Endothelial cell of umbilical vein (primary cell): ENCODE measurements at regions not wholly inside any gene's neighbourhood (a gene's known extent, or its start where the extent isn't known, plus 50 kb on each side); places are given as distances from the start of the nearest gene placed in this dataset.

Experiments used
- BruUV-seq: library from RNA; stranded (reverse); fragments of 400-500 nt; replicated peaks from 2 replicates; lab custom pipeline; 2021; lab: Mats Ljungman, UMichigan
- CTCF ChIA-PET: fragments of 300-600, 350-600 bp; sonication (Branson Sonifier 250); formaldehyde crosslinking; loops from one replicate; lab custom pipeline; 2021; ENCODE audit warnings: antibody characterized with exemption, inconsistent platforms; lab: Charles Lee
- POLR2A ChIA-PET: fragments of 300-600, 350-600 bp; sonication (Branson Sonifier 250); formaldehyde crosslinking; loops from one replicate; lab custom pipeline; 2021; ENCODE audit warnings: antibody characterized with exemption, inconsistent platforms; lab: Charles Lee
- DNase-seq: peaks from one replicate; pipeline ENCODE4 v3.0.0-alpha.2; 2011; ENCODE audit warnings: low read depth, low spot score
- FAIRE-seq: peaks from 2 replicates; lab custom pipeline; 2011; peaks lifted over from hg19 to GRCh38; lab: Jason Lieb, UNC
- H2AFZ ChIP-seq: 2 replicates; pipeline ENCODE4 v1.6.0; 2012; ENCODE audit warnings: low read depth, low read length, control low read depth, inconsistent platforms
- H3K27ac ChIP-seq: 2 replicates; pipeline ENCODE4 v1.5.1; 2011; ENCODE audit warnings: low read depth, mild to moderate bottlenecking, control low read depth, low read length, moderate library complexity; ENCODE audit not compliant: insufficient read depth
- H3K27me3 ChIP-seq, 2 experiments: 2 replicates each; pipeline versions ENCODE4 v1.6.0 to v1.6.1; 2011; ENCODE audit warnings: low read length in 2 of 2, mixed read lengths in 1 of 2; ENCODE audit not compliant: control insufficient read depth in 2 of 2, insufficient read depth in 2 of 2
- H3K36me3 ChIP-seq, 2 experiments: 2 replicates in 1 of 2; 3 replicates in 1 of 2; pipeline ENCODE4 v1.5.1; 2011; ENCODE audit warnings: low read length in 2 of 2, mild to moderate bottlenecking in 1 of 2, moderate library complexity in 1 of 2; ENCODE audit not compliant: control insufficient read depth in 2 of 2, insufficient read depth in 2 of 2; ENCODE audit errors: extremely low read depth in 1 of 2
- H3K4me1 ChIP-seq: 3 replicates; pipeline ENCODE4 v1.5.1; 2011; ENCODE audit warnings: mild to moderate bottlenecking, low read length; ENCODE audit not compliant: control insufficient read depth, insufficient read depth; ENCODE audit errors: extremely low read depth
- H3K4me2 ChIP-seq: 2 replicates; pipeline ENCODE4 v1.6.1; 2011; ENCODE audit warnings: low read length, control low read depth, mixed read lengths; ENCODE audit not compliant: insufficient read depth
- H3K4me3 ChIP-seq, 3 experiments: fragments of 200-600 bp in 1 of 3; sonication (generic), shearing (Covaris generic) in 1 of 3; replicated peaks in 1 of 3; 2 replicates each; pipeline ENCODE4 v1.5.1; 2011 to 2016; ENCODE audit warnings: control low read depth in 3 of 3, low read length in 3 of 3, mild to moderate bottlenecking in 2 of 3, inconsistent platforms in 1 of 3, low read depth in 1 of 3, moderate library complexity in 1 of 3; ENCODE audit not compliant: insufficient read depth in 1 of 3
- H3K79me2 ChIP-seq: 2 replicates; pipeline ENCODE4 v1.6.0; 2012; ENCODE audit warnings: low read length, inconsistent platforms; ENCODE audit not compliant: control insufficient read depth, insufficient read depth
- H3K9ac ChIP-seq: replicated peaks from 2 replicates; pipeline ENCODE3; 2011; ENCODE audit warnings: low read length, control low read depth; ENCODE audit not compliant: insufficient read depth; ENCODE audit errors: extremely low read depth
- H3K9me1 ChIP-seq: replicated peaks from 3 replicates; pipeline ENCODE4 v1.6.0; 2011; ENCODE audit warnings: mild to moderate bottlenecking, low read length; ENCODE audit not compliant: control insufficient read depth, insufficient read depth; ENCODE audit errors: extremely low read depth
- H3K9me3 ChIP-seq: replicated peaks from 2 replicates; pipeline ENCODE4 v1.5.1; 2012; ENCODE audit warnings: low read length, inconsistent platforms; ENCODE audit not compliant: control insufficient read depth, insufficient read depth
- H4K20me1 ChIP-seq: replicated peaks from 2 replicates; pipeline ENCODE3; 2011; ENCODE audit warnings: mild to moderate bottlenecking, low read length; ENCODE audit not compliant: control insufficient read depth, insufficient read depth; ENCODE audit errors: extremely low read depth
- EZH2 ChIP-seq: IDR thresholded peaks from 2 replicates; pipeline ENCODE4 v1.6.1; 2012; ENCODE audit warnings: borderline replicate concordance, low read depth, mild to moderate bottlenecking, moderate library complexity, low read length, inconsistent platforms; ENCODE audit not compliant: severe bottlenecking
- FOS ChIP-seq: IDR thresholded peaks from 2 replicates; pipeline ENCODE4 v1.6.1; 2011; ENCODE audit warnings: mild to moderate bottlenecking, low read length, moderate library complexity, borderline replicate concordance; ENCODE audit not compliant: insufficient read depth
- GATA2 ChIP-seq: IDR thresholded peaks from 2 replicates; pipeline ENCODE4 v1.7.0; 2011; ENCODE audit warnings: low read depth, mild to moderate bottlenecking, moderate library complexity, mixed read lengths, low read length; ENCODE audit not compliant: insufficient read length, insufficient read depth
- JUN ChIP-seq: IDR thresholded peaks from 2 replicates; pipeline ENCODE4 v1.6.1; 2011; ENCODE audit warnings: borderline replicate concordance, low read depth; ENCODE audit not compliant: insufficient read length, insufficient read depth
- MYC ChIP-seq: IDR thresholded peaks from one replicate; pipeline ENCODE4 v1.6.1; 2011; ENCODE audit warnings: mild to moderate bottlenecking, low read depth, low read length
- POLR2A ChIP-seq: IDR thresholded peaks from 2 replicates; pipeline ENCODE4 v1.6.1; 2012; ENCODE audit warnings: low read depth, mild to moderate bottlenecking, control low read depth, low read length
- POLR2AphosphoS5 ChIP-seq: IDR thresholded peaks from 2 replicates; pipeline ENCODE4 v1.6.1; 2012; ENCODE audit warnings: low read depth, mild to moderate bottlenecking, control low read depth, low read length, moderate library complexity; ENCODE audit not compliant: insufficient read depth
- dilution Hi-C: fragments of 300-500 bp; cut with MboI; formaldehyde crosslinking; loops from one replicate; pipeline ENCODE4 v1.15.0; 2019; ENCODE audit warnings: low sequenced_read_pairs; ENCODE audit not compliant: extremely low pct_ligation_motif_present
- intact Hi-C: fragments of 100-400 bp; cut with micrococcal nuclease; formaldehyde crosslinking; loops from one replicate; pipeline ENCODE4 v1.10.0; 2022
- TF ChIP-seq, protein P1 (sequence below): IDR thresholded peaks from 2 replicates; pipeline ENCODE4 v1.6.1; 2011; ENCODE audit not compliant: insufficient read depth, insufficient read length
- TF ChIP-seq, protein P2 (sequence below), 2 donors: IDR thresholded peaks; 1 replicate in 1 of 2; 2 replicates in 1 of 2; pipeline ENCODE4 v1.5.1; 2011; ENCODE audit warnings: low read length in 2 of 2, mild to moderate bottlenecking in 2 of 2, moderate library complexity in 2 of 2, control low read depth in 1 of 2, inconsistent platforms in 1 of 2, low read depth in 1 of 2; ENCODE audit not compliant: insufficient read depth in 1 of 2; ENCODE audit errors: extremely low read depth in 1 of 2

DNA sequence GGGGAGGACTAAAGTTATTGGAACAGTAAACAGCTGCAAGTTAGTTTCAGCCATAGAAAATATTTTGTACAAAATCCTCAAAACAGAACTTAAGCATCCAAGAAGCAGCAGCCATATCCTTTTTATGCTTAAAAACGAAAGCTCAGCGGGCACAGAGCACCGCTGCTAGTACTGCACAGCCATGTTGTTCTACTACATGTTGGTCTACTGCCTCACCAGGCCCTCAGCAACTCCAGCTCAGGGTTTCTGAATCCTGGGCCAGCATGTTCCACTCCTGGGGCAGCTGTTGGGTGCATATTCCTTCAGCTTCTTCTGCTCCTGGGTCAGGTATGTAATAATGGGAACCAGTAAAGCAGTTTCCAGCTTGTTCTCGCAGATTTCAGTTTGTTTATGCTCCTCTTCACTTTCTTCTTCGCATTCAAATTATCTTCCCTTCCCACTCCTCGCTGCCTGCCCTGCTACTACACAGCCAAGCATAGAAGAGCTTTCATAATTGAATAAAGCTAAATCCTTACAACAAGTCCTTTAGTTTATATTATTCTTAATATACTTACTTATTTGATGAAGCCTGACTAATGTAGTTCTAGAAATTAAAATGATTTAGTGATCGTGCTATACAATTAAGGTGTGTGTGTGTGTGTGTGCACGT, 820.5 kb upstream of the ATXN8OS start:
- DNase-seq (no peak), FAIRE-seq (no peak)
- Histone ChIP-seq H3K27me3 (no peaks in the 10 kb centered on the region), H3K9me3 (no peaks in the 10 kb centered on the region), H3K9ac (no peak overlapping the region), H3K4me1 (no peaks in the 10 kb centered on the region), H4K20me1 (no peaks in the 10 kb centered on the region), H3K79me2 (no peaks in the 10 kb centered on the region), H3K4me2 (no peak overlapping the region), H3K4me3 (no peak overlapping the region), H3K36me3 (no peaks in the 10 kb centered on the region), H3K27ac (no peak overlapping the region), H3K9me1 (no peaks in the 10 kb centered on the region), H2AFZ (no peak overlapping the region)
- dilution Hi-C loops (no loop called here), intact Hi-C loops (no loop called here)
- TF ChIP-seq EZH2 (no peak), GATA2 (no peak), FOS (no peak), POLR2AphosphoS5 (no peak), POLR2A (no peak), JUN (no peak), MYC (no peak)
- TF ChIP-seq, protein P1, sequence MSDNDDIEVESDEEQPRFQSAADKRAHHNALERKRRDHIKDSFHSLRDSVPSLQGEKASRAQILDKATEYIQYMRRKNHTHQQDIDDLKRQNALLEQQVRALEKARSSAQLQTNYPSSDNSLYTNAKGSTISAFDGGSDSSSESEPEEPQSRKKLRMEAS: no peak
- TF ChIP-seq, protein P2, sequence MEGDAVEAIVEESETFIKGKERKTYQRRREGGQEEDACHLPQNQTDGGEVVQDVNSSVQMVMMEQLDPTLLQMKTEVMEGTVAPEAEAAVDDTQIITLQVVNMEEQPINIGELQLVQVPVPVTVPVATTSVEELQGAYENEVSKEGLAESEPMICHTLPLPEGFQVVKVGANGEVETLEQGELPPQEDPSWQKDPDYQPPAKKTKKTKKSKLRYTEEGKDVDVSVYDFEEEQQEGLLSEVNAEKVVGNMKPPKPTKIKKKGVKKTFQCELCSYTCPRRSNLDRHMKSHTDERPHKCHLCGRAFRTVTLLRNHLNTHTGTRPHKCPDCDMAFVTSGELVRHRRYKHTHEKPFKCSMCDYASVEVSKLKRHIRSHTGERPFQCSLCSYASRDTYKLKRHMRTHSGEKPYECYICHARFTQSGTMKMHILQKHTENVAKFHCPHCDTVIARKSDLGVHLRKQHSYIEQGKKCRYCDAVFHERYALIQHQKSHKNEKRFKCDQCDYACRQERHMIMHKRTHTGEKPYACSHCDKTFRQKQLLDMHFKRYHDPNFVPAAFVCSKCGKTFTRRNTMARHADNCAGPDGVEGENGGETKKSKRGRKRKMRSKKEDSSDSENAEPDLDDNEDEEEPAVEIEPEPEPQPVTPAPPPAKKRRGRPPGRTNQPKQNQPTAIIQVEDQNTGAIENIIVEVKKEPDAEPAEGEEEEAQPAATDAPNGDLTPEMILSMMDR (IDR thresholded peaks at IDR 0.05; ENCODE audit: extremely low read depth in 1 of 2, insufficient read depth in 1 of 2, low read depth in 1 of 2, low read length in 2 of 2): no peak
- no TSS peak for BruUV-seq
- POLR2A ChIA-PET: no interaction called here
- CTCF ChIA-PET: no interaction called here
